Activated T-helper 17 cell treated with anti-CD3 and anti-CD28 coated beads, Interleukin-2, amount 50 U/mL, for 72 hours (primary cell): ENCODE measurements at regions not wholly inside any gene's neighbourhood (a gene's known extent, or its start where the extent isn't known, plus 50 kb on each side); places are given as distances from the start of the nearest gene placed in this dataset.
"Not testable (repeated sequence)": the region's sequence is repeated elsewhere in the genome, so short reads cannot be mapped to it uniquely, and the experiment has no call there.

Experiments
- ATAC-seq: fragments of 150-1000 bp; cut with Tn5 transposase; replicated peaks from 2 replicates; pipeline ENCODE4 v1.10.0; 2021; ENCODE audit warnings: mild to moderate bottlenecking, moderate library complexity
- H3K27ac Mint-ChIP-seq: one replicate; pipeline ENCODE4 v1.8.0; 2022; ENCODE audit warnings: mixed read lengths
- H3K27me3 Mint-ChIP-seq: one replicate; pipeline ENCODE4 v1.8.0; 2022; ENCODE audit warnings: mixed read lengths
- H3K36me3 Mint-ChIP-seq: one replicate; pipeline ENCODE4 v1.8.0; 2022; ENCODE audit warnings: low read depth, mild to moderate bottlenecking, mixed read lengths
- H3K4me1 Mint-ChIP-seq: one replicate; pipeline ENCODE4 v1.8.0; 2022; ENCODE audit warnings: mixed read lengths
- H3K4me3 Mint-ChIP-seq: one replicate; pipeline ENCODE4 v1.8.0; 2022; ENCODE audit warnings: mild to moderate bottlenecking, mixed read lengths
- H3K9me3 Mint-ChIP-seq: one replicate; pipeline ENCODE4 v1.8.0; 2022; ENCODE audit warnings: mixed read lengths

- ATAC-seq, result no peak
- H3K4me1 Mint-ChIP-seq, result no peaks in the 10 kb centered on the region
- no peaks in the 10 kb centered on the region for H3K27me3 Mint-ChIP-seq
- H3K36me3 Mint-ChIP-seq, result no peaks in the 10 kb centered on the region
- no peak overlapping the region for H3K27ac Mint-ChIP-seq
- no peak overlapping the region for H3K4me3 Mint-ChIP-seq
- no peaks in the 10 kb centered on the region for H3K9me3 Mint-ChIP-seq
These were observed 337.4 kb downstream of the TCERG1L start for GRCh38 chr10:130974166-130974565.

- not testable (repeated sequence) for H3K4me3 Mint-ChIP-seq, H3K27me3 Mint-ChIP-seq, H3K4me1 Mint-ChIP-seq, H3K36me3 Mint-ChIP-seq, ATAC-seq, H3K27ac Mint-ChIP-seq, H3K9me3 Mint-ChIP-seq
These were observed 336.2 kb downstream of the TCERG1L start for GRCh38 chr10:130975351-130975750.

DNA sequence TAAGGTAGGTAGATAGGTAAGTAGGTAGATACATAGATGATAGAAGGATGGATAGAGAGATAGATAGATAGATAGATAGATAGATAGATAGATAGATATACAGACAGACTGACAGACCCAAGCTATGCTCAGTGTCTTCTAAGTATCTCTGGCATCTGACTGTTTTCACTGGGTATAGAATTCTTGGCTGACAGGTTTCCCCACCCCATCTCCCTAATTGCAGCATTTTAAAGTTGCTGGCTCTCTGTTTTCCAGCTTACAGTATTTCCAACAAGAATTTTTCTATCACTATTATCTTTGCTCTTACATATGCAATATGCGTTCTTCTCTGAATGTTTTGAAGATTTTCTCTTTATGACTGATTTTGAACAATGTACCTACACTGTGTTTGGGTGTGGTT is 328.7 kb downstream of the TCERG1L start:
- Mint-ChIP-seq H3K4me1 (no peaks in the 10 kb centered on the region), H3K27ac (no peak overlapping the region), H3K4me3 (no peak overlapping the region), H3K9me3 (peaks cover 11% of the 10 kb centered on the region), H3K27me3 (no peaks in the 10 kb centered on the region), H3K36me3 (no peaks in the 10 kb centered on the region)
- no peak for ATAC-seq

- Mint-ChIP-seq H3K4me3 (no peak overlapping the region), H3K36me3 (no peaks in the 10 kb centered on the region), H3K27ac (no peak overlapping the region), H3K9me3 (peaks cover 11% of the 10 kb centered on the region), H3K27me3 (no peaks in the 10 kb centered on the region), H3K4me1 (no peaks in the 10 kb centered on the region)
- no peak for ATAC-seq
These were observed 327.8 kb downstream of the TCERG1L start for GRCh38 chr10:130983749-130984148.

DNA sequence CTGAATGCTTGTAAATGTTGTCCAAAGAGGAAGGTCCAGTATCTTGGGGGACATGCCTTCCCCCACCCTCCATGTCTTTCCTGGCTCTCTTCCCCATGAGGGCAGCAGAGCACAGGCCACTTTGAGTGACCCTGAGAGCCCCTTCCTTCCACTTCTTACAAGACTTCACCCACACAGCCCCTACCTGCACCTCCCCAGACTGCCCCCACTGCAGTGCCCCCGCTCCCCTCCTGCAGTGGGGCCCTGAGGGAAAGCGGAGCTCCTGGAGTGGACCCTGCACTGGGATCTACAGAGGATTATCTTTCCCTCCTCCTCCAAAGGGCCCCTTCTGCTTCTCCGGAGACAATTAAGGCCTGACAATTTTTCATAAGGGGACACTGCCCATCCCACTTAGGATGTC is 326.8 kb downstream of the TCERG1L start:
- Mint-ChIP-seq H3K4me1 (no peaks in the 10 kb centered on the region), H3K4me3 (no peak overlapping the region), H3K9me3 (peaks cover 11% of the 10 kb centered on the region), H3K27me3 (peaks cover 4% of the 10 kb centered on the region), H3K27ac (no peak overlapping the region), H3K36me3 (no peaks in the 10 kb centered on the region)
- no peak for ATAC-seq

DNA sequence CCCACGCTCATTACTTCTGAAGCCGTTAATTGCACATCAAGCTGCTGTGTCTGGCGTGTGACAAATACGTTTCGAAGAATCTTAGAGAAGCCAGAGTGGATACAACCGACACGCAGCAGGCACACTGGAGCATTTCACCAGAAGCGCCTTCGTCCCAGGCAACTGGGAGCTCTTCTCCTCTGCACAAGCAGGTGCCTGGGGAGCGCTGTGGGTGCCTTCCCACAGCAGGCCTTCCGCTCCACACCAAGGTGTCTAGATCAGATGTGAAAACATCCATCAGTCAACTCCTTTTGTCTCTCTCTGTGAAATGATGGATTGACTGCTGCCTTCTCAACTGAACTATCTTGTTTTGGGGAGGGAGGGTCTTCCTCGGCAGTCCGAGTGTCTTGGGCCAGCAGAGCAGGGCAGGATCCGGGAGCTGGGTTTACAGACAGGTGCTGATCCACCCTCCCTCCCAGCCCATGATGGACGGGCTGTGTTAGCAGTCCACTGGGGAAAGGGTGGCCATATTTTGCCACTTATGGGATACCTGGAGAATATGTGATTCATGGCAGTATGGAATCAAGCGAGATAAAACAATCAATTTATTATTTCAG is 326.3 kb downstream of the TCERG1L start:
- H3K27me3 Mint-ChIP-seq, result peaks cover 7% of the 10 kb centered on the region
- H3K36me3 Mint-ChIP-seq, result no peaks in the 10 kb centered on the region
- H3K9me3 Mint-ChIP-seq, result peaks cover 11% of the 10 kb centered on the region
- no peak for ATAC-seq
- H3K4me3 Mint-ChIP-seq, result no peak overlapping the region
- H3K4me1 Mint-ChIP-seq, result no peaks in the 10 kb centered on the region
- no peak overlapping the region for H3K27ac Mint-ChIP-seq

DNA sequence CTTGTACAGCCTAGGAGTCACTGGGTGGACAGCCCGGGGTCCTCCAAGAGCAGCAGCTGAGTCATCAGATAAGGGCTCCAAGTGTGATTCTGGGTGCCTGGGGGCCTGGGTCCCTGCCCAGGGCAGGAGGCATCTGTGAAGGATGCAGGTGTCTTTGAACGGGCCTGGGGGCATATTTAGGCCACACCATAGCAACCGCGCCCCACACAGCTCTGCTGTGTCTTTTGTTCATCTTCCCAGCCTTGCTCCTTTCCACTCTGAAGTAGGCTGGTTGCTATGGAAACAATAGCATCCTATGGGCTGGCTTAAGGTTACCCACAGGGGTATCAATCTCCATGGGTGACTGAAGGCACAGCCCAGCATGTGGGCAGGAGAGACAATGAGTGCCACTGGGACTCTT is 324.7 kb downstream of the TCERG1L start:
- ATAC-seq, result no peak
- no peak overlapping the region for H3K27ac Mint-ChIP-seq
- peaks cover 7% of the 10 kb centered on the region for H3K27me3 Mint-ChIP-seq
- no peaks in the 10 kb centered on the region for H3K36me3 Mint-ChIP-seq
- H3K4me1 Mint-ChIP-seq, result no peaks in the 10 kb centered on the region
- H3K9me3 Mint-ChIP-seq, result peaks cover 11% of the 10 kb centered on the region
- H3K4me3 Mint-ChIP-seq, result no peak overlapping the region

DNA sequence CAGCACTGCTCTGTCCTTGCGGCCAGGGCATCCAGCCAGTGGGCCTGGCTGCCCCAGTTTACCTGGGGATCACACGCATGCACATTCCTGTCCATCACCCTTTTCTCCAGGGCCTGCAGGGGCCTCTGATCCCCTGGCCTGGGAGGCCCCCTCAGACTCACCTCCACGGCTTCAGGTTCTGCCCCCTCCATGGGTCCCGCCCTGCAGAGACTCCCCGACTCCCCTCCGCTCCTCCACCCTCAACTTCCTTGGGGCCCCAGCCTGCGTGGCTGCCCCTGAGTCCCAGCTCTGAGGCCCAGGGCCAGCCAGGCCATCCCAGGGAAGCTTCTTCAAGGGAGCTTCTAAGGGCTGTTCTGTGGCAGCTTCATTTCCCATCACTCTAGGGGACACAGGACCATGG is 324.1 kb downstream of the TCERG1L start:
- H3K36me3 Mint-ChIP-seq, result no peaks in the 10 kb centered on the region
- H3K4me3 Mint-ChIP-seq, result no peak overlapping the region
- H3K4me1 Mint-ChIP-seq, result no peaks in the 10 kb centered on the region
- H3K27me3 Mint-ChIP-seq, result peaks cover 7% of the 10 kb centered on the region
- H3K27ac Mint-ChIP-seq, result no peak overlapping the region
- H3K9me3 Mint-ChIP-seq, result peaks cover 11% of the 10 kb centered on the region
- ATAC-seq, result no peak

DNA sequence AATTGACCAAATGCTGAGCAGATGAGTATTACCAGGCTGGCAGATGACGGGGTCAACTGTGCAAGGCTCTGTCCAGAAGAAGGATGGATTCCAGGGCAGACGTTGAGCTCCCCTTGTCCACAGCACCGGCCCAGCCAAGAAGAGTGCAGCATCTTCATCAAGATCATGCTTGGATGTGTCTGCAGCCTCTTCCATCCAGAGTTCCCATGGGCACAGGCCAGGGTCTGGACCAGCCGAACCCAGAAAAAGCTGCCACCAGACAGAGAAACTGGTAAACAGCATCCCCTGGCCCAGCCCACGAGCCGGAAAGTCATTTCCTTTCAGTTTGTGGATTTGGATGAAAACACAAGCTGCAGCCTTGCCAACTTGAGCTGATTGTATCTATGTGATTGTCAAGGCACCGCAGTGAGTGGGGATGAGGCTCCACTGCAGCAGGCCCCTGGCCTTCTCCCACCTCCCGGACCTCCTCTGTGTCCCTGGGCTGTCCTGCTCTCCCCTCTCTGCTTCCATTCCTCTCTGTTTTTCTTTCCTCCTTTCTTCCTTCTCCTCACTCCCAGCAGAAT is 321.8 kb downstream of the TCERG1L start:
- no peak for ATAC-seq
- H3K4me1 Mint-ChIP-seq, result no peaks in the 10 kb centered on the region
- no peaks in the 10 kb centered on the region for H3K9me3 Mint-ChIP-seq
- no peak overlapping the region for H3K4me3 Mint-ChIP-seq
- H3K27ac Mint-ChIP-seq, result no peak overlapping the region
- peaks cover 7% of the 10 kb centered on the region for H3K27me3 Mint-ChIP-seq
- no peaks in the 10 kb centered on the region for H3K36me3 Mint-ChIP-seq

GRCh38 chr10:130990486-130990885 is 321.0 kb downstream of the TCERG1L start:
- H3K27me3 Mint-ChIP-seq, result peaks cover 7% of the 10 kb centered on the region
- no peak overlapping the region for H3K27ac Mint-ChIP-seq
- H3K9me3 Mint-ChIP-seq, result no peaks in the 10 kb centered on the region
- H3K36me3 Mint-ChIP-seq, result no peaks in the 10 kb centered on the region
- ATAC-seq, result no peak
- H3K4me3 Mint-ChIP-seq, result no peak overlapping the region
- H3K4me1 Mint-ChIP-seq, result no peaks in the 10 kb centered on the region

DNA sequence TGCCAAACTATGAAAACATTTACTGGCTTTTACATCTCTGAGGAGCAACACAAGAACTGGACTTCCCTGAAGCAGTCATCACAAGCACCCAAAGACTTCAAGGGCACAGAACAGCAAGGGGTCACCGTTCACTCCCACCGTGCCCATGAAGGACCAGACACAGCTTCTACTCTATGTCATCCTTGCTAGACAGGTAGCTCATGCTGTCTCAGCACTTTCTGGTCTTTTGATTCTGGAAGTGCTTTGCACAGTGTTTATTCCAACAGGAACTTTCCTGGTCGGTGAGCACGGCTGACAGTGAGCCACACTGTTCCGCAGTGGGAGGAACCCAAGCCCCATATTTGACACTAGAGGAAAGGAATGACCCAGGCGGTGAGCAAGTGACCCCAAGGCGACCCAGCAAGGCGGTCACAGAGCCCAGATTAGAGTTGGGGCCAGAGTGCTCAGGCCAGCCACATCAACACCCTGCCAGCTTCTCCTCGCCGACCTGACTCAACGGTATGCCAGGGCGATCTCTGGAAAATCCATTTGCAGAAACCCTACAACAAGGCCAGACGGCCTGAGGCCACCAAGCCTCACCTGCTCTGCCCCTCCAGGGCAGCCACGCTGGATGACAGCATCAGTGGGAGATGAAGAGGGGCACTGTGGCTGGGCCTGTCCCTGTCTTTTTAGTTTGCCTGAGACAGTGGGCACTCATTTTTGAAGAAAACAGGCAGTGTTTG is 318.6 kb downstream of the TCERG1L start:
- no peak for ATAC-seq
- Mint-ChIP-seq H3K4me3 (no peak overlapping the region), H3K4me1 (no peaks in the 10 kb centered on the region), H3K27me3 (peaks cover 7% of the 10 kb centered on the region), H3K27ac (no peak overlapping the region), H3K36me3 (no peaks in the 10 kb centered on the region), H3K9me3 (peaks cover 5% of the 10 kb centered on the region)

DNA sequence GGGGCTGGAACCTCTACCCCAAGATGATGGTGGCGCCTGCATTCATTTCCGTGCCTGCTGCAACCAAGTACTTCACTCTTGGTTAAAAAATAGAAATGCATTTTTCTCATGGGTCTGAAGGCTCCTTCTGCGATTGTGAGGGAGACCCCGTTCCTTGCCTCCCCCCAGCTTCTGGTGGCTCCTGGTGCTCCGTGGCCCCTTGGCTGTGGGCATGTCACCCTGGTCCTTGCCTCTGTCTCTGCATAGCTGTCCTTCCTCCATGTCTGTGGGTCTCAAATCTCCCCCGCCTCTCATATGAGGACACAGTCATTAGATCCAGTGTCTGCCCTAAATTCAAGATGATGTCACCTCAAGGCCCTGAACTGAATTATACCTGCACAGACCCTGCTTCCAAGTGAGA is 317.9 kb downstream of the TCERG1L start:
- Mint-ChIP-seq H3K4me3 (no peak overlapping the region), H3K36me3 (no peaks in the 10 kb centered on the region), H3K9me3 (peaks cover 5% of the 10 kb centered on the region), H3K27ac (no peak overlapping the region), H3K4me1 (no peaks in the 10 kb centered on the region), H3K27me3 (peaks cover 7% of the 10 kb centered on the region)
- ATAC-seq, result no peak

- H3K9me3 Mint-ChIP-seq, result peaks cover 5% of the 10 kb centered on the region
These were observed 317.3 kb downstream of the TCERG1L start for GRCh38 chr10:130994191-130994590.

DNA sequence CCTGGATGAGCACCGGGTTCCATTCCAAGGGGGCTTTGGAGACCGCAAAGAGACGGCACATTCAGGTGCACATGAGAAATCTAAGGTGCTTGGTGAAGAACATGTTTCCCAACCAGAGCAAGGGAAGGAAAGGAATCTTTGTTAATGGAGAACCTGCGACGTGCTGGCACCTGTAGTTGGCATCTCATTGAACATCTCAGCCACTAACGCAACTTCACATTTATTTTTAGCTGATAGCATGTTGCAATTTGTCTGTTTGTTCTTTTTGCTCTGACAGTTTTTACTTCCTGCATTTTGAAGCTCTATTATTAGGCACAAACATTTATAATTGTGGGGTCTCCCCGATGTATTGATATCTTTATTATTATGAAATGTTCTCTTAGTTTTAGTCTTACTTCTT is 316.7 kb downstream of the TCERG1L start:
- Mint-ChIP-seq H3K27me3 (peaks cover 3% of the 10 kb centered on the region), H3K27ac (no peak overlapping the region), H3K36me3 (no peaks in the 10 kb centered on the region), H3K4me3 (no peak overlapping the region), H3K9me3 (peaks cover 5% of the 10 kb centered on the region), H3K4me1 (no peaks in the 10 kb centered on the region)
- ATAC-seq, result no peak

More at GRCh38 chr10:130994191-130994590, 317.3 kb downstream of the TCERG1L start:
- Mint-ChIP-seq H3K27me3 (peaks cover 5% of the 10 kb centered on the region), H3K4me3 (no peak overlapping the region), H3K36me3 (no peaks in the 10 kb centered on the region), H3K4me1 (no peaks in the 10 kb centered on the region), H3K27ac (no peak overlapping the region)
- ATAC-seq, result no peak

DNA sequence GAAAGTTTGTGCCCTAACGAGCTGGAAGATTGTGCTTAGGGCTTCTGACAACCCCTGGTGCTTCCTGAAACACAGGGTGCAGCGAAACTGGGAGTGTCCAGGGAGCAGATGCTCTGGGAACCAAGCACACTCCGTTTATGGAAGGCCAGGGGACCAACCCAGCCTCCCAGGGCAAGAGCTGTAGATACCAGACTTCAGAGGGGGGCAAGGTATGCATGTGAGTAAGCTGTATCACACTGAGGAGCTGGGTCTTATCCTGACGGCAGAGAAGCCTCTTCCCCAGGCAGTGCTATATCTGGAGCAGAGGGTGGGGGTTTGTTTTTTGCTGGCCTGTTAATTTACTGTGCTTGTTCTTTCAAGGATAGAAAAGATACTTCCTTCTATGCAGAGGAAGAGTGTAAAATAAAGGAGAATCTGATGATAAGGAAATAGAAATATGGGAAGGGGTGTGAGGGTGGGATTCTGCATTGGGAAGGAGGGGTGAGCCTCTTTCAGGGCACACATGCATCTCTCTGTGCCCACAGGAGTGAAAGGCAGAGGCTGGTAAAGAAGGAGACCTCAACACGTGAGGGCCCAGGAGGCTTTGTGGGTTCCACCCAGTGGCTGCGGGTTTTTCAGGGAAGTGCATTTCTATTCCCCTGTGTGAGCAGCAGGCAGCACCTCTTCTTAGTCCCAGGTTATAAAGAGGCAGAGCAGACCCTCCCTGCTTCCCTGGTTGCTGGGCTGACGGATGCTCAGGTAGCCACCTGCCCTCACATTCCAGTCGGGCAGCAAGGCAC is 314.1 kb downstream of the TCERG1L start:
- Mint-ChIP-seq H3K4me1 (no peaks in the 10 kb centered on the region), H3K27me3 (peaks cover 4% of the 10 kb centered on the region), H3K9me3 (peaks cover 5% of the 10 kb centered on the region), H3K36me3 (no peaks in the 10 kb centered on the region), H3K27ac (no peak overlapping the region), H3K4me3 (no peak overlapping the region)
- no peak for ATAC-seq
